Peyer's patch (tissue), 4 donors: ENCODE measurements at regions not wholly inside any gene's neighbourhood (a gene's known extent, or its start where the extent isn't known, plus 50 kb on each side); places are given as distances from the start of the nearest gene placed in this dataset.
"Not testable (repeated sequence)": the region's sequence is repeated elsewhere in the genome, so short reads cannot be mapped to it uniquely, and the experiment has no call there.

Experiments used
- CTCF ChIP-seq, 6 experiments: fragments of 450-650 bp in 4 of 6; fragments of 200-600 bp in 2 of 6; sonication (generic) in 1 of 6; IDR thresholded peaks; one replicate each; pipeline ENCODE4 v1.5.1; 2017 to 2019; ENCODE audit warnings: antibody characterized with exemption in 6 of 6, mild to moderate bottlenecking in 3 of 6, moderate library complexity in 1 of 6
- POLR2A ChIP-seq, 2 donors: fragments of 450-650 bp; IDR thresholded peaks; one replicate each; pipeline ENCODE4 v1.5.1; 2017; ENCODE audit warnings: antibody characterized with exemption in 2 of 2, mild to moderate bottlenecking in 2 of 2, moderate library complexity in 2 of 2

- not testable (repeated sequence) for TF ChIP-seq POLR2A, CTCF (IDR thresholded peaks at IDR 0.05)
Measured at GRCh38 chr2:8386748-8387147, 295.1 kb upstream of the ID2 start.
